Keratinocyte (primary cell): ENCODE measurements at regions not wholly inside any gene's neighbourhood (a gene's known extent, or its start where the extent isn't known, plus 50 kb on each side); places are given as distances from the start of the nearest gene placed in this dataset.

ENCODE experiments used
- CTCF ChIP-seq, 3 experiments: IDR thresholded peaks in 1 of 3; conservative IDR thresholded peaks in 1 of 3; optimal IDR thresholded peaks in 1 of 3; 2 replicates in 2 of 3; 3 replicates in 1 of 3; pipeline versions ENCODE3 to v1.5.1; 2011; ENCODE audit warnings: low read length in 3 of 3, mild to moderate bottlenecking in 3 of 3, moderate library complexity in 2 of 3, control low read depth in 1 of 3, inconsistent platforms in 1 of 3; ENCODE audit not compliant: insufficient read depth in 2 of 3; ENCODE audit errors: extremely low read depth in 1 of 3
- EZH2 ChIP-seq: IDR thresholded peaks from one replicate; pipeline ENCODE4 v1.6.1; 2012; ENCODE audit warnings: inconsistent platforms, mild to moderate bottlenecking, low read length, moderate library complexity

DNA sequence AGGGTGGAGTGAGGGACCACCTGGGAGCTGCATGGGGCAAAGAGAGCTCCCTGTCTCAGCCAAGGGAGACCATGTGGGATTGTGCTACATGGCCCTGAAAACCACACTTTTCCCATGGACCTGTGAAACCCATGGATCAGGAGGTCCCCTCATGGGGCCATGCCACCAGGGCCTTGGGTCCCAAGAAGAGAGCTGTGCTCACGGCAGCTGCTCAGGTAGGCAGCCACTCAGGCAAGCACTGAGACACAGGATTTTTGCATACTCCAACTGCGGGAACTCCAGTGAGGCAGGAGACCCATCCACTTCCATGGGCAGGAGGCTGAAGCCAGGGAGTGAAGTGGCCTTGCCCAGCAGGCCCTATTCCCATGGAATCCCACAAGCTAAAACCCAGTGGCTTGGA is 190.0 kb downstream of the KCNA4 start:
- TF ChIP-seq CTCF (optimal IDR thresholded peaks at IDR 0.05 in 1 of 3, IDR thresholded peaks at IDR 0.05 in 1 of 3, conservative IDR thresholded peaks at IDR 0.05 in 1 of 3; ENCODE audit: extremely low read depth in 1 of 3, insufficient read depth in 2 of 3, low read length in 3 of 3) (no peak), EZH2 (no peak)
